H1 (cell line): ENCODE measurements at regions not wholly inside any gene's neighbourhood (a gene's known extent, or its start where the extent isn't known, plus 50 kb on each side); places are given as distances from the start of the nearest gene placed in this dataset.

Experiments used
- CEBPB ChIP-seq: IDR thresholded peaks from 2 replicates; pipeline ENCODE4 v1.6.1; 2012; ENCODE audit warnings: low read depth, low read length
- CREB1 ChIP-seq: IDR thresholded peaks from 2 replicates; pipeline ENCODE4 v1.6.1; 2012; ENCODE audit warnings: inconsistent platforms
- EZH2 ChIP-seq: fragments of 200-600 bp; sonication (generic); IDR thresholded peaks from 2 replicates; pipeline ENCODE4 v1.7.1; 2012; ENCODE audit warnings: low read depth, mild to moderate bottlenecking, moderate library complexity, low read length, inconsistent platforms; ENCODE audit not compliant: severe bottlenecking
- POLR2A ChIP-seq, 2 experiments: IDR thresholded peaks; 1 replicate in 1 of 2; 2 replicates in 1 of 2; pipeline ENCODE4 v1.6.1; 2011; ENCODE audit warnings: low read depth in 2 of 2, low read length in 2 of 2, mild to moderate bottlenecking in 2 of 2; ENCODE audit errors: control extremely low read depth in 1 of 2
- POLR2AphosphoS5 ChIP-seq: IDR thresholded peaks from 2 replicates; pipeline ENCODE4 v1.6.1; 2011; ENCODE audit warnings: low read depth, low read length
- RAD21 ChIP-seq, 2 experiments: IDR thresholded peaks in 1 of 2; conservative IDR thresholded peaks in 1 of 2; 2 replicates each; pipeline ENCODE4 v1.6.1; 2011; ENCODE audit warnings: low read depth in 2 of 2, low read length in 2 of 2, improper control_type of control experiment in 1 of 2, inconsistent platforms in 1 of 2, mild to moderate bottlenecking in 1 of 2, moderate library complexity in 1 of 2
- SP1 ChIP-seq: IDR thresholded peaks from 2 replicates; pipeline ENCODE4 v1.6.1; 2011; ENCODE audit warnings: low read depth, low read length
- TF ChIP-seq, protein P1 (sequence below), 3 experiments: IDR thresholded peaks; 1 replicate in 2 of 3; 2 replicates in 1 of 3; pipeline versions ENCODE4 v1.5.1 to v1.6.1; 2011; ENCODE audit warnings: low read length in 3 of 3, mild to moderate bottlenecking in 3 of 3, inconsistent platforms in 2 of 3, low read depth in 1 of 3, moderate library complexity in 1 of 3; ENCODE audit not compliant: insufficient read depth in 1 of 3; ENCODE audit errors: control extremely low read depth in 1 of 3

DNA sequence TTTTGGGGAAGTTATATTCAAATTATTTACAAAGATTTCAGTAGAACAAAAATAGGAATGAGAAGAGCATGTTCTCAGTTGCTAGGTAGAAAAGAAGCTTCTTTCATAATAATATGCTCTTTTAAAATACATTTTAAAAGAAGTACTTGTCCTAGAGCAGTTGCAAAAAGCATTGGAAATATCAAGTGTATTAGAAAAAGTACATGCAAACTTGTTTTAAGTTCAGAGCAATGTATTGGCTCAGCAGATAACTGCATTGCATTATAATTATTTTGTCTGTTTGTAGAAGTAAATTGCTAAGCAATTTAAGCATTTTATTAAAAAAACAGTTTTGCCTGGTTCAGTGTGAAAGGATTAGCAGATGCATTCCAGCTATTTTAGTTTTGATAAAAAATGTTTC is 806.4 kb downstream of the USP25 start:
- TF ChIP-seq POLR2A (IDR thresholded peaks at IDR 0.05; ENCODE audit: control extremely low read depth in 1 of 2, low read depth in 2 of 2, low read length in 2 of 2) = no peak
- TF ChIP-seq POLR2AphosphoS5 = no peak
- TF ChIP-seq SP1 = no peak
- no peak for TF ChIP-seq RAD21 (IDR thresholded peaks at IDR 0.05 in 1 of 2, conservative IDR thresholded peaks at IDR 0.05 in 1 of 2; ENCODE audit: low read depth in 2 of 2, low read length in 2 of 2)
- TF ChIP-seq, protein P1, sequence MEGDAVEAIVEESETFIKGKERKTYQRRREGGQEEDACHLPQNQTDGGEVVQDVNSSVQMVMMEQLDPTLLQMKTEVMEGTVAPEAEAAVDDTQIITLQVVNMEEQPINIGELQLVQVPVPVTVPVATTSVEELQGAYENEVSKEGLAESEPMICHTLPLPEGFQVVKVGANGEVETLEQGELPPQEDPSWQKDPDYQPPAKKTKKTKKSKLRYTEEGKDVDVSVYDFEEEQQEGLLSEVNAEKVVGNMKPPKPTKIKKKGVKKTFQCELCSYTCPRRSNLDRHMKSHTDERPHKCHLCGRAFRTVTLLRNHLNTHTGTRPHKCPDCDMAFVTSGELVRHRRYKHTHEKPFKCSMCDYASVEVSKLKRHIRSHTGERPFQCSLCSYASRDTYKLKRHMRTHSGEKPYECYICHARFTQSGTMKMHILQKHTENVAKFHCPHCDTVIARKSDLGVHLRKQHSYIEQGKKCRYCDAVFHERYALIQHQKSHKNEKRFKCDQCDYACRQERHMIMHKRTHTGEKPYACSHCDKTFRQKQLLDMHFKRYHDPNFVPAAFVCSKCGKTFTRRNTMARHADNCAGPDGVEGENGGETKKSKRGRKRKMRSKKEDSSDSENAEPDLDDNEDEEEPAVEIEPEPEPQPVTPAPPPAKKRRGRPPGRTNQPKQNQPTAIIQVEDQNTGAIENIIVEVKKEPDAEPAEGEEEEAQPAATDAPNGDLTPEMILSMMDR (IDR thresholded peaks at IDR 0.05; ENCODE audit: control extremely low read depth in 1 of 3, insufficient read depth in 1 of 3, low read depth in 1 of 3, low read length in 3 of 3) = no peak
- TF ChIP-seq EZH2 = no peak
- TF ChIP-seq CREB1 = no peak
- TF ChIP-seq CEBPB = no peak
